ENCODE measurements at regions not wholly inside any gene's neighbourhood (a gene's known extent, or its start where the extent isn't known, plus 50 kb on each side); places are given as distances from the start of the nearest gene placed in this dataset.

DNA sequence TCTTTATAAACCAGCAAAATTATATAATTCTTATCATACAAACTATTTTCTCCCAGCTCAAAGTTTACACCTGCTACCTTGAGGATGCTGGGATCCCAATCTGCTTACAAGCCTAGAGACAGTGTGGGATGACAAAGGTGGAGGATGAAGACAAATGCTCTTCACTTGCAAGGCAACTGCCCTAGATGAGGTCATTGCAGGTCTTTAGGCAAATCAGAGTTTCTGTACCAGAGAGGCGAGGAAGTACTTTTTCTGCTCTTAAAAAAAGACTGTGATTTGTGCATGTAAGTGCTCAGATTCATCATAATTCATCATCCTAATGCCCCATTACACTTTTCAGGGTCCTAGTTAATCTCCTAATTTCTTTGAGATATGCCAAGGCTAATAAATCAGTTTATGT is 376.1 kb downstream of the ZPLD1 start:
- no peaks in the 10 kb centered on the region for H3K4me1 ChIP-seq (ENCODE audit: insufficient read depth, low read length)
- no peak overlapping the region for H3K4me3 Mint-ChIP-seq
- DNase-seq: no peak
- no peaks in the 10 kb centered on the region for H3K27me3 ChIP-seq (ENCODE audit: control insufficient read depth in 1 of 2, insufficient read depth in 2 of 2, low read length in 2 of 2)
- H3K36me3 Mint-ChIP-seq (ENCODE audit: low read depth): no peaks in the 10 kb centered on the region
- ChIA-PET CTCF (no interaction called here), POLR2A (no interaction called here)
- H3K27ac Mint-ChIP-seq: no peak overlapping the region
- intact Hi-C loops (cut with DNase I, micrococcal nuclease): no loop called here
- H3K4me3 ChIP-seq (ENCODE audit: low read length): no peak overlapping the region
- TF ChIP-seq, protein P1, sequence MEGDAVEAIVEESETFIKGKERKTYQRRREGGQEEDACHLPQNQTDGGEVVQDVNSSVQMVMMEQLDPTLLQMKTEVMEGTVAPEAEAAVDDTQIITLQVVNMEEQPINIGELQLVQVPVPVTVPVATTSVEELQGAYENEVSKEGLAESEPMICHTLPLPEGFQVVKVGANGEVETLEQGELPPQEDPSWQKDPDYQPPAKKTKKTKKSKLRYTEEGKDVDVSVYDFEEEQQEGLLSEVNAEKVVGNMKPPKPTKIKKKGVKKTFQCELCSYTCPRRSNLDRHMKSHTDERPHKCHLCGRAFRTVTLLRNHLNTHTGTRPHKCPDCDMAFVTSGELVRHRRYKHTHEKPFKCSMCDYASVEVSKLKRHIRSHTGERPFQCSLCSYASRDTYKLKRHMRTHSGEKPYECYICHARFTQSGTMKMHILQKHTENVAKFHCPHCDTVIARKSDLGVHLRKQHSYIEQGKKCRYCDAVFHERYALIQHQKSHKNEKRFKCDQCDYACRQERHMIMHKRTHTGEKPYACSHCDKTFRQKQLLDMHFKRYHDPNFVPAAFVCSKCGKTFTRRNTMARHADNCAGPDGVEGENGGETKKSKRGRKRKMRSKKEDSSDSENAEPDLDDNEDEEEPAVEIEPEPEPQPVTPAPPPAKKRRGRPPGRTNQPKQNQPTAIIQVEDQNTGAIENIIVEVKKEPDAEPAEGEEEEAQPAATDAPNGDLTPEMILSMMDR (IDR thresholded peaks at IDR 0.05): no peak
- H3K27ac ChIP-seq (ENCODE audit: low read depth in 1 of 2, low read length in 2 of 2): no peak overlapping the region
- no peaks in the 10 kb centered on the region for H3K4me1 Mint-ChIP-seq (ENCODE audit: low read depth)
- ATAC-seq (ENCODE audit: poor library complexity): no peak
- no peaks in the 10 kb centered on the region for H3K9me3 ChIP-seq (ENCODE audit: control insufficient read depth in 1 of 2, insufficient read depth in 1 of 2, low read length in 2 of 2)
- H3K36me3 ChIP-seq (ENCODE audit: insufficient read depth, low read length): no peaks in the 10 kb centered on the region
- H3K27me3 Mint-ChIP-seq: no peaks in the 10 kb centered on the region
- H3K9me3 Mint-ChIP-seq: no peaks in the 10 kb centered on the region

DNA sequence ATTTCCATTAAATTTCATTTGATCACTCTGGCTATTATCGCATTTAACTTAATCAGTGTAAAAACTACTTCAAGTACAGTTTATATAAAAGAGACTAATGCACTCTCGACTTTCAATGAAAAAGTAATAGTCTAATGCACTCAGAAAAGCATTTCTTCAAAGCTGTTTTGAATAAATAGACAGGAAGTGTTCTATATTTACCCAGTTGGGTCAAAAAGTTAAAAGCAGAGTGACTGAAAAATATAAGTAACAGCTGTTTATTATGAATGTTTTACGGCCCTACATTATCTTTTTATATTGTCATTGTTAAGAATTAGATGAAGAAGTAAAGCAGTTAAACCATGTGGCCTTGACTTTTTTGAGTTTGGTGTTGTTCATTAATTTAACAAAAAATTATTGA is 391.8 kb downstream of the ZPLD1 start:
- Histone ChIP-seq H3K9me3 (ENCODE audit: control insufficient read depth in 1 of 2, insufficient read depth in 1 of 2, low read length in 2 of 2) (peaks cover 0 to 8% of the 10 kb centered on the region in 2 experiments), H3K4me1 (ENCODE audit: insufficient read depth, low read length) (no peaks in the 10 kb centered on the region), H3K4me3 (ENCODE audit: low read length) (no peak overlapping the region), H3K27ac (ENCODE audit: low read depth in 1 of 2, low read length in 2 of 2) (no peak overlapping the region), H3K36me3 (ENCODE audit: insufficient read depth, low read length) (no peaks in the 10 kb centered on the region), H3K27me3 (ENCODE audit: control insufficient read depth in 1 of 2, insufficient read depth in 2 of 2, low read length in 2 of 2) (no peaks in the 10 kb centered on the region)
- POLR2A ChIA-PET: no interaction called here
- H3K27ac Mint-ChIP-seq: no peak overlapping the region
- H3K4me1 Mint-ChIP-seq (ENCODE audit: low read depth): no peaks in the 10 kb centered on the region
- DNase-seq (no peak), ATAC-seq (ENCODE audit: poor library complexity) (no peak)
- H3K4me3 Mint-ChIP-seq: no peak overlapping the region
- intact Hi-C loops (cut with DNase I, micrococcal nuclease): no loop called here
- H3K9me3 Mint-ChIP-seq: no peaks in the 10 kb centered on the region
- H3K36me3 Mint-ChIP-seq (ENCODE audit: low read depth): no peaks in the 10 kb centered on the region
- TF ChIP-seq, protein P1 (IDR thresholded peaks at IDR 0.05): no peak
- CTCF ChIA-PET: no interaction called here
- H3K27me3 Mint-ChIP-seq: no peaks in the 10 kb centered on the region

DNA sequence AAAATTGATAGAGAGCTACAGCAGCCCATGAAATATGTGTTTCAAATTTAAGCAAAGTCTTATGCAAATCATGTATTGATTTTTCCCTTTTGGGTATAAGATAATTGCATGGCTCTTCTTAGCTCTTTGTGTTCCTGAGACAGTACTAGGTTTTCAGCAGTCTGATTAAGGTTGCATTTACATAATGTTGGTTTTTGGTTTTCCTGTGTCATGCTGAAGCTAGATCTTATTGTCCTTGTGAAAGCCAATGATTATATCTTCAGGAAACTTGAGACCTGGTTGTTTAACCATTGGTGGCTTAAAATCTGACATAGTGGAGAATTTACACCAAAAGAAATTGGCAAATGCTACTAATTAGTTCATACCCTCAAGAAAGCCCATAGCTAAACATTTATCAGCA is 392.6 kb downstream of the ZPLD1 start:
- ChIA-PET POLR2A (no interaction called here), CTCF (no interaction called here)

More for the DNA sequence above, 392.6 kb downstream of the ZPLD1 start:
- no peak overlapping the region for H3K4me3 Mint-ChIP-seq
- DNase-seq (no peak), ATAC-seq (ENCODE audit: poor library complexity) (no peak)
- Histone ChIP-seq H3K9me3 (ENCODE audit: control insufficient read depth in 1 of 2, insufficient read depth in 1 of 2, low read length in 2 of 2) (peaks cover 0 to 8% of the 10 kb centered on the region in 2 experiments), H3K27ac (ENCODE audit: low read depth in 1 of 2, low read length in 2 of 2) (no peak overlapping the region), H3K27me3 (ENCODE audit: control insufficient read depth in 1 of 2, insufficient read depth in 2 of 2, low read length in 2 of 2) (no peaks in the 10 kb centered on the region), H3K36me3 (ENCODE audit: insufficient read depth, low read length) (no peaks in the 10 kb centered on the region), H3K4me3 (ENCODE audit: low read length) (no peak overlapping the region), H3K4me1 (ENCODE audit: insufficient read depth, low read length) (no peaks in the 10 kb centered on the region)
- H3K27ac Mint-ChIP-seq: no peak overlapping the region
- H3K36me3 Mint-ChIP-seq (ENCODE audit: low read depth): no peaks in the 10 kb centered on the region
- TF ChIP-seq, protein P1 (IDR thresholded peaks at IDR 0.05): no peak
- no peaks in the 10 kb centered on the region for H3K4me1 Mint-ChIP-seq (ENCODE audit: low read depth)
- intact Hi-C loops (cut with DNase I, micrococcal nuclease): no loop called here
- H3K27me3 Mint-ChIP-seq: no peaks in the 10 kb centered on the region
- H3K9me3 Mint-ChIP-seq: no peaks in the 10 kb centered on the region
